ENCODE measurements at regions not wholly inside any gene's neighbourhood (a gene's known extent, or its start where the extent isn't known, plus 50 kb on each side); places are given as distances from the start of the nearest gene placed in this dataset.

DNA sequence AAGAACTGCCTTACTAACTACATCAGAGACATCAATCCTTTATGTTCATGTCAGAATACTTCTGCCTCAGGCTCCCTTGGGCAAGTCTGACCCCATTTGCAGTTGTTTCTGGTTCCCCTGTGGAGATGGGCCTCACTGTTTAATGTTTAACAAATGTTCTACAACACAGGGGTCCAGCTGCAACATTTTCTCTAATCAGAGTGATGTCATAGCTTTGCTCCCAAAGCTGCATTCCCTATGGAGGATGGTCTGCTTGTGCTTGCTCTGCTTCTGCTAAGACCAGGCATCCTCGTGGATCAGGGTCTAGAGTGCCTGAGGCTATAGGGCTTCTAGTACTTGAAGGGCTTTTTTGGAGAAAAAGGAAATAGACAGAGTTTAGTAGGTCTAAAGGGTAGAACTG lies 1071.2 kb downstream of the TTLL7 start:
- TF ChIP-seq, protein P1, sequence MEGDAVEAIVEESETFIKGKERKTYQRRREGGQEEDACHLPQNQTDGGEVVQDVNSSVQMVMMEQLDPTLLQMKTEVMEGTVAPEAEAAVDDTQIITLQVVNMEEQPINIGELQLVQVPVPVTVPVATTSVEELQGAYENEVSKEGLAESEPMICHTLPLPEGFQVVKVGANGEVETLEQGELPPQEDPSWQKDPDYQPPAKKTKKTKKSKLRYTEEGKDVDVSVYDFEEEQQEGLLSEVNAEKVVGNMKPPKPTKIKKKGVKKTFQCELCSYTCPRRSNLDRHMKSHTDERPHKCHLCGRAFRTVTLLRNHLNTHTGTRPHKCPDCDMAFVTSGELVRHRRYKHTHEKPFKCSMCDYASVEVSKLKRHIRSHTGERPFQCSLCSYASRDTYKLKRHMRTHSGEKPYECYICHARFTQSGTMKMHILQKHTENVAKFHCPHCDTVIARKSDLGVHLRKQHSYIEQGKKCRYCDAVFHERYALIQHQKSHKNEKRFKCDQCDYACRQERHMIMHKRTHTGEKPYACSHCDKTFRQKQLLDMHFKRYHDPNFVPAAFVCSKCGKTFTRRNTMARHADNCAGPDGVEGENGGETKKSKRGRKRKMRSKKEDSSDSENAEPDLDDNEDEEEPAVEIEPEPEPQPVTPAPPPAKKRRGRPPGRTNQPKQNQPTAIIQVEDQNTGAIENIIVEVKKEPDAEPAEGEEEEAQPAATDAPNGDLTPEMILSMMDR (conservative IDR thresholded peaks at IDR 0.05; ENCODE audit: low read length): no peak
- no peak overlapping the region for H3K4me3 ChIP-seq (ENCODE audit: low read length)
- no peak for DNase-seq (ENCODE audit: low read depth)

DNA sequence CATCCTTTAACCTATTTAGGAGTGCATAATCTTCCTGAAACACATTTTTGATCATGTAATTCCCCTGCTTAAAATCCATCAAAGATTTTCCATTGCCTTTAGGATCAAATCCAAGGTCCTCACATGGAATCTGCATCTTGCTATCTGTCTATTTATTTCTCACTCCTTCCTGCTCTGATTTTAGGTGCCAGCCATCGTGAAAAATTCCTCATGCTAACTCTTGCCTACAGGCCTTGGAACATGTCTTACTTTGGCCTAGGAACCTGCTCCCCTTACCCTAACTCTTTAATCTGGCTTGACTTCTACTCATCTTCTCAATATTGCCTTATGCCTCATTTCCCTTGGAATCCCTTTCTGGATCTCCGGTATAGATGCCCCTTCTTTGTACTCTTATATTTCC lies 1074.3 kb downstream of the TTLL7 start:
- DNase-seq (ENCODE audit: low read depth): no peak
- TF ChIP-seq, protein P1 (conservative IDR thresholded peaks at IDR 0.05; ENCODE audit: low read length): no peak
- no peak overlapping the region for H3K4me3 ChIP-seq (ENCODE audit: low read length)

DNA sequence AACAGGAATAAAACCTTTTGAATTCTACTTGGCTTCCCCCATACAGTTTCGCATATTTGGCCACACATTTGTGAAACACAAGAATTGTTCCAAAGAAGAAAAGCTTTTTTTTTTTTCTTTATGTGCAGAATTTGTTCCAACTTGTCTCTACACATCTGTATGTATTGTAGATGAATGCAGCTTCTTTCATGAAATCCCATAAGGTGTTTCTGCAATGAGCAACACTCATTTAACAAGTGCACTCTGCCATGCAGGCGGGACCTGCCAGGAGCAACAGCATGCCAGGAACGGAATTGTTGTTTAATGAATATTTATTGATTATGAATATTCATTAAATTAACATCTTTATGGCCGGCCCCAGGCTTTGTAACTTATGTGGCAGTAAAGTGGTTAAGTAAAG lies 1075.0 kb downstream of the TTLL7 start:
- TF ChIP-seq, protein P1 (conservative IDR thresholded peaks at IDR 0.05; ENCODE audit: low read length): no peak
- H3K4me3 ChIP-seq (ENCODE audit: low read length): no peak overlapping the region
- DNase-seq (ENCODE audit: low read depth): no peak

DNA sequence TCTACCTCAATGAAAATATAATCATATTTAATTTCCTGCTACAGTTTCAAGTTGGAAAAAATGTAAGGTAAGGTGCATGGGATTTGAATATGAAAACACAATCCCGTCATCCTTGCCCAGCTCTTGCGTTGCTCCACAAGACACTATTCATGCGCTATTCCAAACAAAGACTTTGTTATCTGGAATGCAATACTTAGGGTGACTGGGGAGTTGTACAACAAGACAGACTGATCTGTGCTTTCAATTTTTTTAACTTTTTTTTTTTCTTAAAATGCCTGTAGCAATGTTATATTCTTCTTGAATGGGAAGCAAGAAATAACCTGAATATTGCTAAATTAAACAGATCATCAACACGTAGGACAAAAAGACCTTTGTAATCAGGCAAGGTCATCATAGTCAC lies 1077.2 kb downstream of the TTLL7 start:
- H3K4me3 ChIP-seq (ENCODE audit: low read length): no peak overlapping the region
- no peak for DNase-seq (ENCODE audit: low read depth)
- TF ChIP-seq, protein P1 (conservative IDR thresholded peaks at IDR 0.05; ENCODE audit: low read length): no peak

DNA sequence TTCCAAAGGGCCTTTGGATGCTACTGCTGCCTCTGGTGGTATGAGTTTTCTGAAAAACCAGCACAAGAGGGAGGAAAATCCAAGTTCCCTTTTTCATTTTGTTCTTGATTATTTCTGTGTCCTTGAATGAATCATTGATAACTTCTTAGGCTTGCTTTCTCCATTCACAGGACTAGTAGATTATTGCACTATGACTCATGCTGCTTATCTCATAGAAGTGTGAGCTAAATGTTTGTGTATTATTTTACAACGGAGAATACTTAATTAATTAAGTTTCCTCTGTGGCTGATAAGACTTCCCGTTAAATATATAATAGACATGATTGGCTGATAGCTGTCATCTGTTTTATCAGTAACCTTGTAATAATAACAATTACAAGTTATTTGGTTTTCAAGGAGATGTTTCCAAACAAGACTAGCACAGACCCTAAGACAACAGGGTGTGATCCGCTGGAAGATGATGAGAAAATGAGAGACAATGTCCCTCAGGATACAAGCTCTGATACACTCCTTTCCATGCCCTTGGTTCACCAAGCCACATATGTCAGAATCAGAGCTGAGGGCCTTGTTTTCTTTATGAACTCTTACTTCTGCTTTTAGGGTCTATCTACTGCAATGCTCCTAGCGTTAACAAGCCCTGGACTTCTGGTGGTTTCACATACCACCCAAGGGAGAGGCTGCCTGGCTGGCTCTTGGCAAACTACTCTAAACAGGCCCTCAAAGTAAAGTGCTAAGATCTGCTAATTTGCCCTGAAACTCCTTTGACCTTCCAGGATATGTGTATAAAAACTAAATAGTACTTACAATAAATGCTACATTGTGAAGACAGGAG lies 1078.3 kb downstream of the TTLL7 start:
- DNase-seq (ENCODE audit: low read depth): no peak
- TF ChIP-seq, protein P1 (conservative IDR thresholded peaks at IDR 0.05; ENCODE audit: low read length): no peak
- H3K4me3 ChIP-seq (ENCODE audit: low read length): no peak overlapping the region

DNA sequence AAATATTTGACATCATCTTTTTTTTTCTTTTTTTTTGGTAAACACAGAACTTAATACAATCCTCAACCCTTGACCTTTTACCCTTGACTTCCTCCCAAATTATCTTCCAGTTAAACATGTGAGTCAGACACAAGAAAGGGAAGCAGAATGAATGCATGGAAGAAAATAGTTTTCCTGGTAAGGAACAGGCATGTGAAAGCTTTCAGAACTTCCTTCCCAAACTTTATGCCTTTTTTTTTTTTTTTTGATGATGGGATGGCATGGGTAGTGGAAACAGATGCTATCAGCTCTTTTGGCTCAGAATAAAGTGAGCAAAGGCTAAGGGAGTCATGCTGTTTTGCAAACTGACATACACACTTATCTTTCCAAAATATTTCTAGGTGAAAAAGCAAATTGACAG lies 1079.1 kb downstream of the TTLL7 start:
- TF ChIP-seq, protein P1 (conservative IDR thresholded peaks at IDR 0.05; ENCODE audit: low read length): no peak
- no peak overlapping the region for H3K4me3 ChIP-seq (ENCODE audit: low read length)
- no peak for DNase-seq (ENCODE audit: low read depth)

DNA sequence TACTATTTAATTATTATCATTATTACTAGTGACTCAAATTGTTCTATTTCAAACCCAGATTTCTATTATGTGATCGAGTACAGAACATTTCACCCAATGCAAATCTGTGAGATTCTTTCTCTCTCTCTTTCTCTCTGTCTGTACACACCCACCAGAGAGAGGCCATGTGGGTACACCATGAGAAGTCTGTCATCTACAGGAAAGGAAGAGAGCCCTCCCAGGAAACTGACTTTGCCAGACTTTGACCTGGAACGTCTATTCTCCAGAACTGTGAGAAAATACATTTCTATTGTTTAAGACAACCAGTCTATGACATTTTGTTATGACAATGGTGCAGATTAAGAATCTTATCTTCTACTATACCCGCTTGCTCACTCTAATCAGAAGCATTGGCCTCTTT lies 1091.6 kb downstream of the TTLL7 start:
- TF ChIP-seq, protein P1 (conservative IDR thresholded peaks at IDR 0.05; ENCODE audit: low read length): no peak
- DNase-seq (ENCODE audit: low read depth): no peak
- H3K4me3 ChIP-seq (ENCODE audit: low read length): no peak overlapping the region
